Loucy (cell line): ENCODE measurements at regions not wholly inside any gene's neighbourhood (a gene's known extent, or its start where the extent isn't known, plus 50 kb on each side); places are given as distances from the start of the nearest gene placed in this dataset.

Experiments
- EZH2phosphoT487 ChIP-seq: fragments of 200-600 bp; IDR thresholded peaks from 2 replicates; pipeline ENCODE4 v1.6.1; 2018; ENCODE audit warnings: antibody characterized with exemption, mild to moderate bottlenecking, moderate library complexity, borderline replicate concordance
- TF ChIP-seq, protein P1 (sequence below): fragments of 200-600 bp; sonication (generic); conservative IDR thresholded peaks from 2 replicates; pipeline ENCODE4 v1.5.1; 2014; ENCODE audit warnings: mild to moderate bottlenecking, antibody characterized with exemption, low read length

DNA sequence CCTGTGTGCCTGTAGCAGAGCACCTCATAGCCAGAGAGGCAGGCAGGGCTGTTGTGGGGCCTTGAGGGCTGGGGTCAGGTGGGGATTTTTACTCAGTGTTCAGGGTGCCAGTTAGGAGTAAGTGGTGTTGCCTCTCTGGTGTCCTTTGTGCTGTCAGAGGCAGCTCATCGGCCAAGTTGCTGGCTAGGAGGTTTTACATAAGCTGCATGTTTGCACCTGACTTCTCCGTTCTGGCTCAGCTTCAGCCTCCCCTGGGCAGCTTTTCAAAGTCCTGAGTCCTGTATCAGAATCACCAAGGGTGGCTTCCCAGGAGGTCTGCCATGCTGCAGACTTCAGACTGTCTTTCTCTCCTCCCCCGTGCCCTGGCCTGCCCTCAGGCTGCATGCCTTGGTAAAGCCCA lies 242.6 kb upstream of the TPM1 start:
- TF ChIP-seq, protein P1, sequence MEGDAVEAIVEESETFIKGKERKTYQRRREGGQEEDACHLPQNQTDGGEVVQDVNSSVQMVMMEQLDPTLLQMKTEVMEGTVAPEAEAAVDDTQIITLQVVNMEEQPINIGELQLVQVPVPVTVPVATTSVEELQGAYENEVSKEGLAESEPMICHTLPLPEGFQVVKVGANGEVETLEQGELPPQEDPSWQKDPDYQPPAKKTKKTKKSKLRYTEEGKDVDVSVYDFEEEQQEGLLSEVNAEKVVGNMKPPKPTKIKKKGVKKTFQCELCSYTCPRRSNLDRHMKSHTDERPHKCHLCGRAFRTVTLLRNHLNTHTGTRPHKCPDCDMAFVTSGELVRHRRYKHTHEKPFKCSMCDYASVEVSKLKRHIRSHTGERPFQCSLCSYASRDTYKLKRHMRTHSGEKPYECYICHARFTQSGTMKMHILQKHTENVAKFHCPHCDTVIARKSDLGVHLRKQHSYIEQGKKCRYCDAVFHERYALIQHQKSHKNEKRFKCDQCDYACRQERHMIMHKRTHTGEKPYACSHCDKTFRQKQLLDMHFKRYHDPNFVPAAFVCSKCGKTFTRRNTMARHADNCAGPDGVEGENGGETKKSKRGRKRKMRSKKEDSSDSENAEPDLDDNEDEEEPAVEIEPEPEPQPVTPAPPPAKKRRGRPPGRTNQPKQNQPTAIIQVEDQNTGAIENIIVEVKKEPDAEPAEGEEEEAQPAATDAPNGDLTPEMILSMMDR: no peak
- TF ChIP-seq EZH2phosphoT487: no peak
